ENCODE measurements at regions not wholly inside any gene's neighbourhood (a gene's known extent, or its start where the extent isn't known, plus 50 kb on each side); places are given as distances from the start of the nearest gene placed in this dataset.

DNA sequence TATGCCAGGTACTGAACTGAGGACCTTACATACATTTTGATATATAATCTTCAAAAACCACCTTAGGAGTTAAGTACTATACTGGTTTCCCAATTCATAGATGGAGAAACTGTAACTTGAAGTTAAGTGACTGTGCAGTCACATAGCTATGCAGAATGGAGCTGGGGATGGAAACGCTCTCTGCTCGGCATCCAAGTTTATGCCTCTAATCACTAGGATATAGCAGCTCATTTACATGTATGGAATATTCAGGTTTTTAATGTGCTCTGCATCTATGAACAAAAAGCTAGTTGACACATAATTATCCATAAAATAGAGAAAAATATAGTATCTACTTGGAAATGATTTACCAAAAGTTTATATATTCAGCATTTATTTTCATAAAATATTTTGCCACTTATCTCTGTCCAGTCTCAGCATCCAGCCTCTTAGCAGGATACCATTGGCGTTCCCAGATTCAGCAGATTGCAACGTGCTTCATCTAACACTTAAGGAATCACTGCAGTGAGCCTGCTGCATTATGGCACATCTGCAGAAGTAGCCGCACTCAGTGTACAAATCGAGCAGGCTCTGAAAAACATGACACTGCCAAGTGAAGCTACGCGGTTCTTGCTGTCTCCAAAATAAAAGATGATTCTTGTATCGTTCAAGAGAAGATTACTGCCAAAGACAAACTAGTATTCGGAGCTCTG lies 70.4 kb downstream of the MRPL57 start:
- DNase-seq = no peak
- in situ Hi-C loops (cut with MboI; ENCODE audit: low sequenced_read_pairs) (no loop called here), intact Hi-C loops (cut with micrococcal nuclease) (no loop called here), dilution Hi-C loops (cut with HindIII; ENCODE audit: low sequenced_read_pairs, unreplicated experiment) (no loop called here)
- no peaks in the 10 kb centered on the region for H3K79me1 ChIP-seq (ENCODE audit: low read depth in 1 of 2, low read length in 2 of 2)
- H3K4me1 ChIP-seq (ENCODE audit: control insufficient read depth, insufficient read depth, low read length) = no peaks in the 10 kb centered on the region
- 33% methylated on average over 2 of the region's 10 CpGs; no CpG with 5 or more reads in 1 of the 2 experiments for WGBS, 2 experiments (ENCODE audit: extremely low coverage in 2 of 2, insufficient read length in 1 of 2)
- no peak overlapping the region for H2BK5ac ChIP-seq (ENCODE audit: low read depth, low read length, poor library complexity, severe bottlenecking)
- H4K91ac ChIP-seq (ENCODE audit: insufficient read depth, low read depth, low read length) = no peak overlapping the region
- H3K4me2 ChIP-seq (ENCODE audit: low read depth, low read length) = no peak overlapping the region
- no peak overlapping the region for H4K5ac ChIP-seq (ENCODE audit: low read depth, low read length)
- no peak overlapping the region for H3K56ac ChIP-seq (ENCODE audit: extremely low read depth, insufficient read depth, low read length)
- H2AK9ac ChIP-seq (replicated peaks; ENCODE audit: low read depth, low read length, poor library complexity) = no peak overlapping the region
- H3K36me3 ChIP-seq (ENCODE audit: control insufficient read depth, insufficient read depth, low read length) = no peaks in the 10 kb centered on the region
- no peak overlapping the region for H3K4me3 ChIP-seq (ENCODE audit: insufficient read depth, low read depth, low read length)
- no peaks in the 10 kb centered on the region for H3K9me3 ChIP-seq (ENCODE audit: control insufficient read depth, insufficient read depth, low read length)
- no peak for ATAC-seq (ENCODE audit: low read depth)
- H3K23ac ChIP-seq (ENCODE audit: low read depth, low read length) = no peak overlapping the region
- H2AFZ ChIP-seq (replicated peaks; ENCODE audit: low read length, poor library complexity) = no peak overlapping the region
- peaks cover 19% of the 10 kb centered on the region; the same call in 1 of the 2 replicates for H3K27me3 ChIP-seq (ENCODE audit: control insufficient read depth, insufficient read depth, low read length)
- no peak for TF ChIP-seq POLR2A (IDR thresholded peaks at IDR 0.05; ENCODE audit: low read depth, low read length)
- TF ChIP-seq MAZ (IDR thresholded peaks at IDR 0.05; ENCODE audit: borderline replicate concordance, low read depth, low read length) = no peak
- TF ChIP-seq, protein P1, sequence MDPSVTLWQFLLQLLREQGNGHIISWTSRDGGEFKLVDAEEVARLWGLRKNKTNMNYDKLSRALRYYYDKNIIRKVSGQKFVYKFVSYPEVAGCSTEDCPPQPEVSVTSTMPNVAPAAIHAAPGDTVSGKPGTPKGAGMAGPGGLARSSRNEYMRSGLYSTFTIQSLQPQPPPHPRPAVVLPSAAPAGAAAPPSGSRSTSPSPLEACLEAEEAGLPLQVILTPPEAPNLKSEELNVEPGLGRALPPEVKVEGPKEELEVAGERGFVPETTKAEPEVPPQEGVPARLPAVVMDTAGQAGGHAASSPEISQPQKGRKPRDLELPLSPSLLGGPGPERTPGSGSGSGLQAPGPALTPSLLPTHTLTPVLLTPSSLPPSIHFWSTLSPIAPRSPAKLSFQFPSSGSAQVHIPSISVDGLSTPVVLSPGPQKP (IDR thresholded peaks at IDR 0.05; ENCODE audit: borderline replicate concordance, low read depth, low read length) = no peak
- no peak for TF ChIP-seq MXI1 (IDR thresholded peaks at IDR 0.05; ENCODE audit: borderline replicate concordance, low read depth, low read length)
- TF ChIP-seq, protein P2, sequence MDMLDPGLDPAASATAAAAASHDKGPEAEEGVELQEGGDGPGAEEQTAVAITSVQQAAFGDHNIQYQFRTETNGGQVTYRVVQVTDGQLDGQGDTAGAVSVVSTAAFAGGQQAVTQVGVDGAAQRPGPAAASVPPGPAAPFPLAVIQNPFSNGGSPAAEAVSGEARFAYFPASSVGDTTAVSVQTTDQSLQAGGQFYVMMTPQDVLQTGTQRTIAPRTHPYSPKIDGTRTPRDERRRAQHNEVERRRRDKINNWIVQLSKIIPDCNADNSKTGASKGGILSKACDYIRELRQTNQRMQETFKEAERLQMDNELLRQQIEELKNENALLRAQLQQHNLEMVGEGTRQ (IDR thresholded peaks at IDR 0.05; ENCODE audit: low read depth, low read length) = no peak
- no peak for TF ChIP-seq FOS (IDR thresholded peaks at IDR 0.05; ENCODE audit: low read depth, low read length)
- no peak for TF ChIP-seq BHLHE40 (IDR thresholded peaks at IDR 0.05; ENCODE audit: low read depth, low read length)
- TF ChIP-seq MAFK (IDR thresholded peaks at IDR 0.05; ENCODE audit: low read depth, low read length) = no peak
- TF ChIP-seq NFE2L2 (IDR thresholded peaks at IDR 0.05; ENCODE audit: low read depth, low read length) = no peak
- no peaks in the 10 kb centered on the region for H3K9me1 ChIP-seq (ENCODE audit: insufficient read depth, low read length)
- no peak overlapping the region for H2BK20ac ChIP-seq (ENCODE audit: low read depth, low read length)
- H4K8ac ChIP-seq (ENCODE audit: low read depth in 2 of 2, low read length in 2 of 2) = no peak overlapping the region
- CTCF ChIA-PET = no interaction called here
- no peak overlapping the region for H2BK120ac ChIP-seq (ENCODE audit: low read depth, low read length)
- no peaks in the 10 kb centered on the region for H4K20me1 ChIP-seq (ENCODE audit: insufficient read depth, low read length)
- no peak overlapping the region for H3K9ac ChIP-seq (ENCODE audit: low read depth, low read length)
- no peak overlapping the region for H3K14ac ChIP-seq (replicated peaks; ENCODE audit: low read depth, low read length)
- no peak overlapping the region for H2BK15ac ChIP-seq (ENCODE audit: low read depth, low read length)
- H2AK5ac ChIP-seq (ENCODE audit: low read depth, low read length) = no peak overlapping the region
- POLR2A ChIA-PET (ENCODE audit: unreplicated experiment) = no interaction called here
- no peak overlapping the region for H3K18ac ChIP-seq (ENCODE audit: low read depth, low read length)
- no peak overlapping the region for H3K27ac ChIP-seq (ENCODE audit: insufficient read depth, low read length)
- BruUV-seq (replicated peaks) = no TSS peak
- no peak overlapping the region for H3K4ac ChIP-seq (ENCODE audit: low read depth, low read length)

Measured in IMR-90 (cell line).